ENCODE measurements at regions not wholly inside any gene's neighbourhood (a gene's known extent, or its start where the extent isn't known, plus 50 kb on each side); places are given as distances from the start of the nearest gene placed in this dataset.
A peak's percentile ranks its signal among the peaks of the same experiment; 100 is the strongest.

DNA sequence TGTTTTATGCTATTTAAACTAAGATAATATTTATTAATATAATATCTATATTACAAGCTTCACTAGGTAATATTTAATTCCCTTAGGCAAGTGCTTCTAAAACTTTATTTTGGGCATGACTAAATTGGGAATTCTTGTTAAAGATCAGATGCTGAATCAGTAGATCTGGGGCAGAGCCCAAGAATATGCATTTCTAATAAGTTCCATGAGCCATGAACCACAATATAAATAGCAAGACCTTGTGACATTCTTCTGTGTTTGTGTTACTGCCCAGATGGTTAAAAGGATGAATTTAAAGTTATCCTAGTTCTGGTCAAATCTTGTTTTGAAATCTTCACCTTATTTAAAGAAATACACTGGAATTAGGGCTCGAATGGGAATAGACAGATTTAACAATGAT lies 258.4 kb upstream of the CACNA2D1 start:
- no peak overlapping the region for H3K4me3 ChIP-seq (ENCODE audit: low read length)
- H3K36me3 ChIP-seq (ENCODE audit: insufficient read depth, low read length) = no peaks in the 10 kb centered on the region
- H4K20me1 ChIP-seq (ENCODE audit: insufficient read depth, low read depth, low read length) = no peaks in the 10 kb centered on the region
- H3K27ac ChIP-seq (ENCODE audit: low read length) = no peak overlapping the region
- H3K9me3 ChIP-seq (ENCODE audit: low read length) = peaks cover 20% of the 10 kb centered on the region
- H3K9me2 ChIP-seq (replicated peaks; ENCODE audit: insufficient read depth, low read length) = no peaks in the 10 kb centered on the region
- no peak for DNase-seq
- no peaks in the 10 kb centered on the region for H3K27me3 ChIP-seq (ENCODE audit: low read length)
- no peak overlapping the region for H2AFZ ChIP-seq (ENCODE audit: low read length)
- no peaks in the 10 kb centered on the region for H3K79me2 ChIP-seq (ENCODE audit: low read length)
- H3K9ac ChIP-seq (ENCODE audit: low read length) = no peak overlapping the region
- no peak overlapping the region for H3K4me2 ChIP-seq (ENCODE audit: low read depth, low read length, poor library complexity, severe bottlenecking)
- H3K4me1 ChIP-seq (ENCODE audit: low read length) = no peaks in the 10 kb centered on the region

GRCh38 chr7:82700741-82701140 lies 257.2 kb upstream of the CACNA2D1 start:
- H3K9me3 ChIP-seq (ENCODE audit: low read length) = peaks cover 20% of the 10 kb centered on the region

GRCh38 chr7:82699773-82700186 lies 256.2 kb upstream of the CACNA2D1 start:
- no peak for DNase-seq
- H3K4me1 ChIP-seq (ENCODE audit: low read length) = no peaks in the 10 kb centered on the region
- no peak overlapping the region for H3K4me3 ChIP-seq (ENCODE audit: low read length)
- no peak overlapping the region for H3K9ac ChIP-seq (ENCODE audit: low read length)
- no peak overlapping the region for H3K27ac ChIP-seq (ENCODE audit: low read length)
- peaks cover 16% of the 10 kb centered on the region for H3K9me3 ChIP-seq (ENCODE audit: low read length)
- H3K9me2 ChIP-seq (replicated peaks; ENCODE audit: insufficient read depth, low read length) = no peaks in the 10 kb centered on the region
- H3K4me2 ChIP-seq (ENCODE audit: low read depth, low read length, poor library complexity, severe bottlenecking) = no peak overlapping the region
- no peaks in the 10 kb centered on the region for H3K79me2 ChIP-seq (ENCODE audit: low read length)
- H3K36me3 ChIP-seq (ENCODE audit: insufficient read depth, low read length) = no peaks in the 10 kb centered on the region
- no peaks in the 10 kb centered on the region for H3K27me3 ChIP-seq (ENCODE audit: low read length)
- H2AFZ ChIP-seq (ENCODE audit: low read length) = no peak overlapping the region
- H4K20me1 ChIP-seq (ENCODE audit: insufficient read depth, low read depth, low read length) = no peaks in the 10 kb centered on the region

More at GRCh38 chr7:82700741-82701140, 257.2 kb upstream of the CACNA2D1 start:
- H3K27me3 ChIP-seq (ENCODE audit: low read length) = no peaks in the 10 kb centered on the region
- no peak for DNase-seq
- H2AFZ ChIP-seq (ENCODE audit: low read length) = no peak overlapping the region
- H3K27ac ChIP-seq (ENCODE audit: low read length) = no peak overlapping the region
- H3K36me3 ChIP-seq (ENCODE audit: insufficient read depth, low read length) = no peaks in the 10 kb centered on the region
- no peaks in the 10 kb centered on the region for H4K20me1 ChIP-seq (ENCODE audit: insufficient read depth, low read depth, low read length)
- H3K4me1 ChIP-seq (ENCODE audit: low read length) = no peaks in the 10 kb centered on the region
- no peaks in the 10 kb centered on the region for H3K79me2 ChIP-seq (ENCODE audit: low read length)
- H3K4me3 ChIP-seq (ENCODE audit: low read length) = no peak overlapping the region
- H3K9me2 ChIP-seq (replicated peaks; ENCODE audit: insufficient read depth, low read length) = no peaks in the 10 kb centered on the region
- H3K9ac ChIP-seq (ENCODE audit: low read length) = no peak overlapping the region
- H3K4me2 ChIP-seq (ENCODE audit: low read depth, low read length, poor library complexity, severe bottlenecking) = no peak overlapping the region

GRCh38 chr7:82697897-82698296 lies 254.3 kb upstream of the CACNA2D1 start:
- Histone ChIP-seq H3K9ac (ENCODE audit: low read length) (no peak overlapping the region), H3K27me3 (ENCODE audit: low read length) (no peaks in the 10 kb centered on the region), H4K20me1 (ENCODE audit: insufficient read depth, low read depth, low read length) (no peaks in the 10 kb centered on the region), H3K9me3 (ENCODE audit: low read length) (peaks cover 20% of the 10 kb centered on the region), H3K4me1 (ENCODE audit: low read length) (no peaks in the 10 kb centered on the region), H3K36me3 (ENCODE audit: insufficient read depth, low read length) (no peaks in the 10 kb centered on the region), H3K9me2 (replicated peaks; ENCODE audit: insufficient read depth, low read length) (no peaks in the 10 kb centered on the region), H3K79me2 (ENCODE audit: low read length) (no peaks in the 10 kb centered on the region), H3K27ac (ENCODE audit: low read length) (no peak overlapping the region), H2AFZ (ENCODE audit: low read length) (no peak overlapping the region), H3K4me2 (ENCODE audit: low read depth, low read length, poor library complexity, severe bottlenecking) (no peak overlapping the region), H3K4me3 (ENCODE audit: low read length) (no peak overlapping the region)
- no peak for DNase-seq

- no peak overlapping the region for H3K4me2 ChIP-seq (ENCODE audit: low read depth, low read length, poor library complexity, severe bottlenecking)
- no peaks in the 10 kb centered on the region for H3K79me2 ChIP-seq (ENCODE audit: low read length)
- H3K9ac ChIP-seq (ENCODE audit: low read length) = no peak overlapping the region
- peaks cover 18% of the 10 kb centered on the region for H3K9me3 ChIP-seq (ENCODE audit: low read length)
- DNase-seq = no peak
- no peaks in the 10 kb centered on the region for H3K4me1 ChIP-seq (ENCODE audit: low read length)
- no peak overlapping the region for H3K4me3 ChIP-seq (ENCODE audit: low read length)
- H3K9me2 ChIP-seq (replicated peaks; ENCODE audit: insufficient read depth, low read length) = no peaks in the 10 kb centered on the region
- no peak overlapping the region for H3K27ac ChIP-seq (ENCODE audit: low read length)
- H2AFZ ChIP-seq (ENCODE audit: low read length) = 0 out of 2 replicates have a peak overlapping the region, but pooled peaks have one; percentile 28
- no peaks in the 10 kb centered on the region for H3K36me3 ChIP-seq (ENCODE audit: insufficient read depth, low read length)
- no peaks in the 10 kb centered on the region for H4K20me1 ChIP-seq (ENCODE audit: insufficient read depth, low read depth, low read length)
- no peaks in the 10 kb centered on the region for H3K27me3 ChIP-seq (ENCODE audit: low read length)
These were observed 253.1 kb upstream of the CACNA2D1 start for GRCh38 chr7:82696631-82697030.

- DNase-seq = no peak
- Histone ChIP-seq H3K27me3 (ENCODE audit: low read length) (no peaks in the 10 kb centered on the region), H3K9ac (ENCODE audit: low read length) (no peak overlapping the region), H3K4me1 (ENCODE audit: low read length) (no peaks in the 10 kb centered on the region), H3K9me2 (replicated peaks; ENCODE audit: insufficient read depth, low read length) (no peaks in the 10 kb centered on the region), H3K9me3 (ENCODE audit: low read length) (peaks cover 23% of the 10 kb centered on the region), H3K79me2 (ENCODE audit: low read length) (no peaks in the 10 kb centered on the region), H3K27ac (ENCODE audit: low read length) (no peak overlapping the region), H3K4me3 (ENCODE audit: low read length) (no peak overlapping the region), H4K20me1 (ENCODE audit: insufficient read depth, low read depth, low read length) (no peaks in the 10 kb centered on the region), H2AFZ (ENCODE audit: low read length) (no peak overlapping the region), H3K4me2 (ENCODE audit: low read depth, low read length, poor library complexity, severe bottlenecking) (no peak overlapping the region), H3K36me3 (ENCODE audit: insufficient read depth, low read length) (no peaks in the 10 kb centered on the region)
These were observed 250.4 kb upstream of the CACNA2D1 start for GRCh38 chr7:82694022-82694421.

DNA sequence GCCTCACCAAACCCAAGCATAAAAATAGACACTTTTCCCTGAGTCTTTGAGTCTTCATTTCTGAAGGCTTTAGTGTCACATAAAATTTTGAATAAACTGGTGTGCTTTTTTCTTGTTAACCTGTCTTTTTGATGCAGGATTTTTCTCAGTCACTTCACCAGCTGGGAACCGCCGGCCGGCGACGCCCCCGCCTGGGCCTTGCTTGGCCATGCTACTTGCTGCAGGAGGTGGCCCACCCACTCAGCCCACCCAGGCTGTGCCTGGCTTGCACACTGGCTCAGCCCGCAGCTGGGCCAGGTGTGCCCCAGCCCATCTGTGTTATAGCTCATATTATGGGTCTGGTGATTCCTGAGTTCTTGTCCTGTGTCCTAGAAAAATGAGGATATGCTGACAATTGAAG lies 247.4 kb upstream of the CACNA2D1 start:
- H3K79me2 ChIP-seq (ENCODE audit: low read length) = no peaks in the 10 kb centered on the region
- no peaks in the 10 kb centered on the region for H3K4me1 ChIP-seq (ENCODE audit: low read length)
- no peak overlapping the region for H2AFZ ChIP-seq (ENCODE audit: low read length)
- H3K27ac ChIP-seq (ENCODE audit: low read length) = no peak overlapping the region
- DNase-seq = no peak
- H3K4me3 ChIP-seq (ENCODE audit: low read length) = no peak overlapping the region
- no peaks in the 10 kb centered on the region for H4K20me1 ChIP-seq (ENCODE audit: insufficient read depth, low read depth, low read length)
- H3K36me3 ChIP-seq (ENCODE audit: insufficient read depth, low read length) = no peaks in the 10 kb centered on the region
- H3K4me2 ChIP-seq (ENCODE audit: low read depth, low read length, poor library complexity, severe bottlenecking) = no peak overlapping the region
- H3K9me3 ChIP-seq (ENCODE audit: low read length) = peaks cover 13% of the 10 kb centered on the region; the same call in 1 of the 2 replicates
- H3K9me2 ChIP-seq (replicated peaks; ENCODE audit: insufficient read depth, low read length) = no peaks in the 10 kb centered on the region
- no peaks in the 10 kb centered on the region for H3K27me3 ChIP-seq (ENCODE audit: low read length)
- no peak overlapping the region for H3K9ac ChIP-seq (ENCODE audit: low read length)

GRCh38 chr7:82685214-82685613 lies 241.6 kb upstream of the CACNA2D1 start:
- Histone ChIP-seq H3K4me1 (ENCODE audit: low read length) (no peaks in the 10 kb centered on the region), H4K20me1 (ENCODE audit: insufficient read depth, low read depth, low read length) (no peaks in the 10 kb centered on the region), H3K36me3 (ENCODE audit: insufficient read depth, low read length) (no peaks in the 10 kb centered on the region), H3K9me2 (replicated peaks; ENCODE audit: insufficient read depth, low read length) (no peaks in the 10 kb centered on the region), H3K27ac (ENCODE audit: low read length) (no peak overlapping the region), H3K9ac (ENCODE audit: low read length) (no peak overlapping the region), H2AFZ (ENCODE audit: low read length) (no peak overlapping the region), H3K4me3 (ENCODE audit: low read length) (no peak overlapping the region), H3K27me3 (ENCODE audit: low read length) (no peaks in the 10 kb centered on the region), H3K9me3 (ENCODE audit: low read length) (peaks cover 29% of the 10 kb centered on the region), H3K4me2 (ENCODE audit: low read depth, low read length, poor library complexity, severe bottlenecking) (no peak overlapping the region), H3K79me2 (ENCODE audit: low read length) (no peaks in the 10 kb centered on the region)
- no peak for DNase-seq

DNA sequence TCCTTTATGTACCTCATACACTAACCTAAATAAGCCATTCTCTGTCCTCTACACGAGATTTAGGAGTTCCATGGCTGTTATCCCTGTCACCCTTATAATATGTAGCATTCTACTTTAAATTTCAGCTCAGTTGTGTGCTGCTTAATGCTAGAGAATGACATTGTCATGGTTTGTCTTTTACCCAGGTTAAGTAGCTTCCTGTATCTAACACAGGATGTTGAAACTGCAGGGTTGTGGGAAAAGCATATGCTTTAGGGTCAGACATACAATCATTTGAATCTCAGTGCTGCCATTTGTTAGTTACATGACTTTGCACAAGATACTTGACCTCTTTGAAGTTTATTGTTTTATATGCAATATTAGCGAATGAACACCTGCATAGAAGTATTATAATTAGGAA lies 235.1 kb upstream of the CACNA2D1 start:
- no peaks in the 10 kb centered on the region for H3K27me3 ChIP-seq (ENCODE audit: low read length)
- H3K36me3 ChIP-seq (ENCODE audit: insufficient read depth, low read length) = no peaks in the 10 kb centered on the region
- H2AFZ ChIP-seq (ENCODE audit: low read length) = no peak overlapping the region
- no peak overlapping the region for H3K4me2 ChIP-seq (ENCODE audit: low read depth, low read length, poor library complexity, severe bottlenecking)
- H3K79me2 ChIP-seq (ENCODE audit: low read length) = no peaks in the 10 kb centered on the region
- no peaks in the 10 kb centered on the region for H3K4me1 ChIP-seq (ENCODE audit: low read length)
- H4K20me1 ChIP-seq (ENCODE audit: insufficient read depth, low read depth, low read length) = no peaks in the 10 kb centered on the region
- H3K9me3 ChIP-seq (ENCODE audit: low read length) = peaks cover 25% of the 10 kb centered on the region
- no peaks in the 10 kb centered on the region for H3K9me2 ChIP-seq (replicated peaks; ENCODE audit: insufficient read depth, low read length)
- no peak overlapping the region for H3K4me3 ChIP-seq (ENCODE audit: low read length)
- no peak for DNase-seq
- no peak overlapping the region for H3K9ac ChIP-seq (ENCODE audit: low read length)
- H3K27ac ChIP-seq (ENCODE audit: low read length) = no peak overlapping the region

All from Karpas-422 (cell line).